Amniotic stem cell (primary cell): ENCODE measurements at regions not wholly inside any gene's neighbourhood (a gene's known extent, or its start where the extent isn't known, plus 50 kb on each side); places are given as distances from the start of the nearest gene placed in this dataset.
"Not testable (repeated sequence)": the region's sequence is repeated elsewhere in the genome, so short reads cannot be mapped to it uniquely, and the experiment has no call there.

Experiments
- DNase-seq: peaks from one replicate; lab custom pipeline; 2025; lab: John Stamatoyannopoulos, UW

DNA sequence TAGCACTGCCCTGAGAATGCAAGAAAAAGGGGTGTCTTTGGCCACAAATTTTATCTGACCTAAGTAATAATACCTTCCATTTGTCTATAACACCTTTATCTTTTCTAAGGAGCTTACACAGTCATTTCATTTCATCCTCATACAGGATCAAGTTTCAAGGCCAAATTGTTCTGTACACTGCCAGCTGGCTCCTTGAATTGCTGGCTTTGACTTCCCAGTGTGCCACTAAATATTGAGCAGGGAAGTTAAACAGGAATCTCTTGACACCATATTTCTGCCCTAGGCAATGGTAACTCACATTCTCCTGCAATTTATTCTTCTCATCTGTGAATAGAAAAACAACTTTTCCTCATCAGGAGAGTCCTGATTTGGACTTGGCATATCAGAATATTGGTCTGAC is 195.1 kb upstream of the LRP1B start:
- no peak for DNase-seq

DNA sequence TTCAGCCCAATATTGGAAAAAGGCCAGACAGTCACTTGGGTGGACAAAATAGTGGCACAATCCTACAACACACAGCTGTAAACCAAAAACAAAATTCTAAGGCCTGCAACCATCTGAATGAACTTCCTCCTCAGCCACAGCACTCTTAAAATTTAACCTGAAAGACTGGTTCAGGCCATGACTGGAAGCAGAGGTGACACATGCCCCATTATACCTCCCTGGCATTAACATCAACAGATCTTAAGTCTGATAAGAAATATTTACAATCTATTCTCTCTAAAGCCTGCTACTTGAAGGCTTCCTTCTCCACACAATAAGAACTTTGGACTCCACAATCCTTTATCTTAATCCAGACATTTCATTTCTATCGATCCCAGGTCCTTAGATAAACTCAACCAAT is 192.4 kb upstream of the LRP1B start:
- no peak for DNase-seq

DNA sequence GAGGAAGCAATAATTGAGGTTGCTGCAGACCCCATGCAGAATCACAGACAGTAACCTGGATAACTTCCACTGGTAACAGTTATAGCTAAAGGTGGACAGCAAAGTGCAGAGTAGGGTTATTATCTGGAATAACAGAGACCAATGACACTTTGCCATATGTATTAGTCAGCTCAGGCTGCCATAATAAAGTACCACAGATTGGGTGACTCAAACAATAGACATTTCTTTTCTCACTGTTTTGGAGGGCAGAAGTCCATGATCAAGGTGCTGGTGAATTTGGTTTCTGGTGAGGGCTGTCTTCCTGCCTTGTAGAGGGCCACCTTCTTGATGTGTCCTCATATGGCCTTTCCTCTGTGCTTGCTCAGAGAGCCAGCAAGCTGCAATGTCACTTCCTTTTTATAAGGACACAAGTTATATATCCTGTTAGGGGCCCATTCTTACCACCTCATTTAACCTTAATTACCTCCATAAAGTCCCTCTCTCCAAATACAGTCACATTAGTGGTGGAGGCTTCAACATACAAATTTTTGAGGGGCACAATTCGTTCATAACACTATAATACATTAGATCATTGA is 191.0 kb upstream of the LRP1B start:
- DNase-seq, result no peak

DNA sequence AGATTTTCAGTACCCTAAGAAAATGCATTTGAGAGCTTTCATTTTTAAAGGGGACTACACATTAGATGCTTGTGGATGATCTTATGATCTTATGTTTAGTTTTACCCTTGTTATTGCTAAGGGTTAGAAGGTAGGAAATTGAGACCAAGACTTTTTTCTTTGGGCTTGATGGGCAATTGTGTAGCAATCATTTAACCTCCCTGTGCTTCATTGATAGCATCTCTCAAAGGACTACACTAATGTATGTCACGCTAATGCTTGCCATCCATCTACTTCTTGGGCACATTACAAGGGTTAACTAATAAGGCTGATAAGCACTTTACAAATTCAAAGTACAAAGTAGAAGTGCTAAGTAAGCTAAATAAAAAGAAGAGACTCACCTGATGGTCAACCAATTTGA is 189.3 kb upstream of the LRP1B start:
- DNase-seq, result no peak

DNA sequence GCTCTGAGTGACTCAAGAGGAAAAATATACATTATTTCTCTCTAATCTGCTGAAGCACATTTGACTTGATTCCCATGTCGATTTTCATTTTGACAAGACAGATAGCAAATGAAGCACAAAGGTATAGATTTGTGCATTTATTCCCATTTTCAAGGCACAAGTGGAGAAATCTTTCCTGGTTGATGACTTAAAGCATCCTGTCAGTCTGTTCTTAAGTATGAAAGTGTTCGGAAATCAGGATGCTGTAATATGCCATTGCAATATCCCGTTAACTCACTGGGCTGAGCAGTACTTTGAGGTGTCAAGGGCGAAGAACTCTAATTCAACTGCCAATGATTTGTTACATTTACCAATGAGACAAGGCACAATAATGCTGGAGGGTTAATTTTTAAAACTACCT is 185.2 kb upstream of the LRP1B start:
- no peak for DNase-seq

DNA sequence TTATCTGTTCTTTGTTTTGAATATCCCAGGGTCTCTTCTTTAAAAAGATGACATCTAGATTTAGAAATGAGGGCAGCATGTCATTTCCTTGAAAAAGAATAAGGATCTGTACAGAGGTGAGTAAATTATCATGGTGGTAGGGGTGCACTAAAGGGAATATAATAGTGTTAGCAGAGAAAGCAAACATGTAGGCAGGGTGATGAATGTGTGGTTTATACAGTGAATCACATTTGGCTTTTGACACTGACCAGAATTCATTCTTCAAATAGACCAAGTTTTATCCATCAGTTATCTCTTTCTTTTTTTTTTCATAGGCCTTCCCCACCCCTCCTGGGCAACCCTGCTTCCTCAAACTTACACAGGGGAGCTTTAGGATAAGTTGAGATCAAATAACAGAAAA is 184.5 kb upstream of the LRP1B start:
- DNase-seq, result no peak

DNA sequence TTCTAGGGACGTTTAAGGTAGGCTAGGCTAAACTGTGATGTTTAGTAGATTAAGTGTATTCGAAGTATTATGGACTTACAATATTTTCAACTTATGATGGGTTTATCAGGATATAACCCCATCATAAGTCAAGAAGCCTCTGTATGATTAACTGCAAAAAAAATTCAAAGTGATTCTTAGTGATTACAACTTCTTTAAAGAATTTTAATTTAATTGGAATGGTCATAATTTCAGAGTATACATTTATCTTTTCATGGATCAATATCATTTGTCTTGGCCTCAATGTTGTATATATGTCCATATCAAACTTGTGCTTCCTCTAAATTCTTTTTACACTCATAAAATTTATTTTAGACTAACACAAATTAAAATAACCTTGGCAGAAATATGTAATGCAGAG is 183.3 kb upstream of the LRP1B start:
- no peak for DNase-seq

DNA sequence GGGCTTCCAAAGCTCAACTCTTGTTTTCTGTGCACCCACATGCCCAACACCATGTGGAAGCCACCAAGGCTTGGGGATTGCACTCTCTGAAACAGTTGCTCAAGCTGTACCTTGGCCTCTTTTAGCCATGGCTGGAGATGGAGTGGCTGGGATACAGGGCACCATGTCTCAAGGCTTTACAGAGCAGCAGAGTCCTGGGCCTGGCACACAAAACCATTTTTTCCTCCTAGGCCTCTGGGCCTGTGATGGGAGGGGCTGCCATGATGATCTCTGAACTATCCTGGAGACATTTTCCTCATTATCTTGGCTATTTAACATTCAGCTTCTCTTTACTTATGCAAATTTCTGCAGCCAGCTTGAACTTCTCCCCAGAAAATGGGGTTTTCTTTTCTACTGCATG is 179.7 kb upstream of the LRP1B start:
- DNase-seq, result no peak

DNA sequence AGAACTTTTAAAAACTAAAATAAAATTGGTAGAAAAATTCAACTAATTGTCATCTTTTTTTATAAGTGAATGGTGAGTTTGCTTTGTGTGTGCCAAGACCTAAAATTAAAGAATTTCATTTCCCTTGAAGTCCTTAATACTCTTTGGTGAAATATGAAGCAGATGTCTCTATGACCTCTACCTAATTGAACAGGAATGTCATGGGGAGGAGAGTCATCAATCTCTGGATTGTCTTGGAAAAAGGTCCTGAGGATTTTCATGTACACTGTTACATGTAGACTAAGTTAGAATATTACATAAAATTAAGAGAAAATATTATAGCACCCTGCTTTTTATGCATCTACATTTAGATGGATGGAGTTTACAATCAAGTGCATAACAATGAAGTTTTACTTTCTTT is 177.9 kb upstream of the LRP1B start:
- DNase-seq, result no peak

DNA sequence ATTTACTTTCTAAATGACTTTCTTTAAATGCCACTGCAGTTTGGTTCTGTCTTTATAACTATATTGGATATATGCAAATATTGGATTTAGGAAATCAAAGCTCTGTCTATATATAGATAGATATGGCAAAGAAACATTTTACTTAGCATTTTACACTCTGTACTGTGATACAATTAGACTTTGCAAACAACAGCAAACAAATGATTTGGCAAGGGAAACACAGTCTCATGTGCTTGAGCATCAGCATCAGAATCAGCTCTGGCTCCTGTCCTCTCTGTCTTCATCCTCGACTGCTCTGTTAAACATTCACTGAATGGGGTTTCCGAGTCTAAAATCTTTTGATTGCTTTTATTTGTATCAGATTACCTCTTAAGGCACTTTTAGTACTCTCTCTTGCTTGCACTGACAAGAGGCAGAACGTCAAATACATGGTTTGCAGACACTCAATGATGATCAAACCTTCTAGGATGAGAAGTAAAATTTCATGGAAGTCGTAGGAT is 176.8 kb upstream of the LRP1B start:
- DNase-seq, result no peak

DNA sequence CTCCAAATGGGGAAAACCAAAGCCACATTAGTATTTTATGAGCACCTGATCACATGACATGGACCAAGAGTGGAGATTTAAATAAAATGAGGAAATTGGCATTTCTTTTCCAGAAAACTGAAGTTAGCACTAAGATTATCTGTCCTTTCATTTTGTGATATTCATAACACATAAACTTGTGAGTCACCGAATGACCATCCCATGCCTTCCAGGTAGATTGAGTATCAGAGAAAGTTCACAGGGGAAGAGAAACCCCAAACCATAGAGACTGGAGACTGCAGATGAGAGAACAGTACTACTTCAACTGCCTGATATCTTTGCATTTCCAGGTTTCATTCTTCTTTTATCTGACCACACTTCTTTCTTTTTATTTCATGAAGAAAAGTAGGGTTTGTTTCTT is 176.3 kb upstream of the LRP1B start:
- no peak for DNase-seq

DNA sequence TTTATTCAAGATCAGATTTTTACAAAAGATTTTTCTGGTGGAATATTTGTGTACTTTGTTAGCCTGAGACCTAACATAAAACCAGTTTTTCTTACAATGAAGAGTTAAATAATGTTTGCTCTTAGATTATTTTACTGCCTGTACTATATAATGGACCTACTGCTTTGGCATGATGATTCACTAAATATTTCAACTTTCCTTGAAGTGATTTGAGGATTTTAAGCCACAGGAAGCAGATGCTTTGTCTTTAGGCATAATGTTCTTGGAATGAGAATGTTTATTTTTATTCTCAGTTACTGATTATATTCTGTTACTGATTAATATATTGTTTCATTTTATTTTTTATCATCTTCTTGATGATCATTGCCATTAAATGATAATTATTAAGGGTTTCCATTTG is 175.3 kb upstream of the LRP1B start:
- DNase-seq, result peak; percentile 9

DNA sequence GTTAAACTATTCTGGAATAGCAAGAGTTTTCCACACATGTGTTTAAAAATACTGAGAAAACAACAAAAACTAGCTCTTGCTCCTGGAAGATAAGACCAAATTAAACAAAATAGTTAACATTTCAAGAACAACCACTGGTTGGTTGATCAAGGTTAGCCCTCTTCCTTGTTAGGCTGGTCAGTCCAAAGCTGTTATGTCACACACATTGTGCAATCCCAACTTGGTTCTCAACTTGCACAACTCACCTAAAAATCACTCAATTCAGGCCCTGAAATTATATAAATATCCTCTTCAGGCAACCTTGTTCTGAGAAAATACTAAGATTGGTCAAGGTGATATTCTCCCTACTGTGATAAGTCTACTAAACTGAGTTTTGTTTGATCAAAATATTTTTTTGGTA is 169.7 kb upstream of the LRP1B start:
- DNase-seq, result no peak

DNA sequence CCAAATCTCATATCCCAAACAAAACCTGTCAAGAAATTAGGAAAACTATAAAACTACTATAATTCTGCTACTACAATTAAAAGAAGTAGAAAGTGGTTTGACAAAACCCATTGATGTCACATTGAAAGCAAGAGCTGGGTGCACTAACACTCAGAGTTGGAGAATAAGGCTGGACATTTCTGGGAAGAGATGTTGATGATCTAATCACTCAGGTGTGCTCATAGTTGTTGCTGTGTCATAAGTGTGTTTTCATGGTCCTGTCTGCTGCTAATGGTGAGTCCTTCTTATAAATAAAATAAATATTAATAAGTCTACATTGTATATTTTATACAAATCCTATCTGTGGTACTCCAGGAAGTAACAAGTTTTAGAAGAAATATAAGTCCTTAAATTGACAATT is 168.2 kb upstream of the LRP1B start:
- no peak for DNase-seq

DNA sequence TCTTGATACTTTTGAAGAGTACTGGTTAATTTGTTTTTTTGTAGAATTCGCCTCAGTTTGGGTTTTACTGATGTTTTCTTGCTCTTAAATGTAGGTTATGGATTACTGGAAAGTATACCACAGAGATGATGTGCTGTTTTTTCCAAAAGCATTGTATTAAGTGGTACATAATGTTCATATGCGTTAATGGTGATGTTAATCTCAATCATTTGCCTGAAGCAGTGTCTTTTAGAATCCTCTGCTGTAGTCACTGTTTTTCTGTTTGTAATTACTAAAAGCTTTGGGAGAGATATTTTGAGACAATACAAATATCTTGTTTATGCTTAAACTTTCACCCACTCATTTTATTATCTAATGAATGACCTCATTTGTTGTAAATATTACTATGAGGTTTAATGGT is 163.4 kb upstream of the LRP1B start:
- DNase-seq, result no peak

DNA sequence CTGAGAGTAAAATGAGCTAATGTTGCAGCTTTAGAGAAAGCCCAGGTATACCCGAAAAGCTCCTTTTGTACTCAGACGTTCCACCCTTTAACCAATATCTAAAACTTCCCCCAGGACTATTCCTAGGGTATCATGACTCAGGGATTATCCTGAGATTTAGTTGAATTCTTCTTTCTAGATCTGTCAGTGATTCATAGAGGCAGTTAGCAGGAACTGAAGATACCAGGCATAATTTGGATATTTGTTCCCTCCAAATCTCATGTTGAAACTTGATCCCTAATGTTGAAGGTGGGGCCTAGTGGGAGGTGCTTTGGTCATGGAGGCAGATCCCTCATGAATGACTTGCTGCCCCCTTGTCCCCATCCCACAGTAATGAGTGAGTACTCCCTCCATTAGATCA is 161.2 kb upstream of the LRP1B start:
- DNase-seq, result peak; percentile 67

DNA sequence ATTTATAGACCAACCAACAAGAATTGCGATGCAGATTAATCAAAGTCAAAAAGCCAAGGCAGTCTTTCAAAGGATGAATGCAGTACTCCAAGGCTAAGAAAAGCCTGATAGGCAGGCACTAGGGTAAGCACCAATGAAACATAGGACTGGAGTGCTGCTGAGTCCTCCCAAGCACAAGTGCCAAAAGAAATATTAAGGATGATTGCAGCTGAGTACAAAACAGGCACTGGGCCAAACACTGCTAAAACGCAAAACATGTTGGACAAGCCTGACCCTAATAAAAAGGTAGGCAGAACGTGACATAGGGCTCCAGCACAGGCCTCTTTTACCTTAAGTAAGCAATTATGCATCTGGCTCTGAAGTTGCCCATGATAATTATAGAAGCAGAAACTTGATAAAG is 160.1 kb upstream of the LRP1B start:
- no peak for DNase-seq

DNA sequence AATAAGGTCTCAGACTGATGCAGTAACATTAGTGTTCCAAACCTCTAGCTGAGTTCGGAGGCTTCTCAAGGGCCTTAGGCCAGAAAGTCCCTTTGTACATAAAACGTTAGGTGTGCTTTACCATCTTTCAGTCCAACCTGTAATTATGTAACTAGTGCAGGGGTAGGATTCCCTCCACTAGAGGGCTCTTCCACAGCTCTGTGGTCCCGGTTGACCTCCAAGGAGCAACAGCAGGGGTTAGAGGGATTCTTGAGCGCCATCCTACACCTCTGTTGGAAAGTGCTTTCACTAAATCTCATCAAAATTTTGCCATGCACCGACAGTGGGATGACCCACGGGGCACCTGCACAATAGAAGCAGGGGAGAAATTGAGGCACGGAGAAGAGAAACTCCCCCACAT is 155.8 kb upstream of the LRP1B start:
- DNase-seq, result no peak

DNA sequence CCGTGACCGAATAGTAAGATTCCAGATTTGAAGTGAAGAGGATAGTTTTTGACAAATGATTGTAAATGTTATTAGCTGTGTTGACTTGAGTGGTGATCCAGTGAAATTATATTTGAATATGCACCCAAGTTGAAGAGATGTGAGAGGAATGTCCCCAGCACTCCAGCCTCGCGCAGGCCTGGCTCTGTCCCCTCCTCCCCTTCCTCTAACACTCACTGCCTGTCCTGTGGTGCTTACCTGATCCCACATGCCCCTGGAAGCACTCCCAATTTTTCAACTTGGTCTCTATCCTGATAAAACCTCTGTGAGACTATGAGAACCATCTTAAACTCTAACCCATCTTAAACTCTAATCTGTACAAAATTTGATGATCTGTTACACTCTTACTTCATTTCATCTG is 154.7 kb upstream of the LRP1B start:
- DNase-seq, result no peak

DNA sequence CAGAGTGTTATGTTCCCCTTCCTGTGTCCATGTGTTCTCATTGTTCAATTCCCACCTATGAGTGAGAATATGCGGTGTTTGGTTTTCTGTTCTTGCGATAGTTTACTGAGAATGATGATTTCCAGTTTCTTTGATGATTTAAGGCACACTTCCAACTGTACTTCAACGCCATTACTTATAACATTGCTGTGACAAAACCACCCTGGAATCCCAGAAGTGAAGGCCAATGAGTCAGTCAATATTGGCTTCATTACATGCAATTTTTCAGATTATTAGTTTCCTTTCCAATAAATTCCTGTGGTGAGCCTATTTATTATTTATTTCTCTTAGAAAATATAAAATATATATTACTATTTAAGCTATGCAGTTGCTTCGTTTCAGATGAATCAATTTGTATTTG is 153.5 kb upstream of the LRP1B start:
- DNase-seq, result not testable (repeated sequence)

DNA sequence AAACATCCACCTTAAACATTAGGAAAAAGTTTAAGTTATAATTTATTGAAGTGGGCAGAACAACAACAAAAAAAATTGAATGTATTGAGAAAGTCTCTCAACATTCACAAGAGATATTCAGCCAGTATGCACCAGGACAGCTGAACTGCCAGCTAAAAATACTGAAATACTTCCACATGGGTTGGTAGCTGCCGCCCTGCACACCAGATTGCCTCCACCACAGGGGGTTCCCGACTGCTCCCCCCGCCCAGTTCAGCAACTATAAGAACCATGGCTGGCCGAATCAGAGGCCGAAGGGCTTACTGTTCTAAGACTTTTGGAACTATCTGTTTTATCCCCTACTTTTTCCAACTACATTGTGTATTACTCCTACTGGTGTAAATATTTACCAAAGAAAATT is 150.0 kb upstream of the LRP1B start:
- DNase-seq, result no peak

DNA sequence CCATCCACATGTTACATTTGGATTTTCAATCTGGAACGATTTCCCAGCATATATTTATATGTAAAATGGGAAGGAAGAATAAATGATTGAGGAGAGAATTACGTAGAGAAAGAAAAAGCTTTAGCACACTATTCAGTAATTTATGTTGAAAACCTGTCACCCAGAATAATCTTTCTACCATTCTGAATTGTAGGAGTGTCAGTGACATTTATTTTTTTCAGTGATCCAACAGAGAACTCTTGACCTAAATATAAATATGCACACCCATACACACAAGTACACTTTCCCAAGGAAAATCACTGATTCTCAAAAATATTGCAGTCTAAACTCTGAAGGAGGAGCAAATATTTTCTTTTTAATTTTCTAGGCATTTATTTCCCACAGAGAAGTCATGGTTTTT is 140.2 kb upstream of the LRP1B start:
- DNase-seq, result no peak

DNA sequence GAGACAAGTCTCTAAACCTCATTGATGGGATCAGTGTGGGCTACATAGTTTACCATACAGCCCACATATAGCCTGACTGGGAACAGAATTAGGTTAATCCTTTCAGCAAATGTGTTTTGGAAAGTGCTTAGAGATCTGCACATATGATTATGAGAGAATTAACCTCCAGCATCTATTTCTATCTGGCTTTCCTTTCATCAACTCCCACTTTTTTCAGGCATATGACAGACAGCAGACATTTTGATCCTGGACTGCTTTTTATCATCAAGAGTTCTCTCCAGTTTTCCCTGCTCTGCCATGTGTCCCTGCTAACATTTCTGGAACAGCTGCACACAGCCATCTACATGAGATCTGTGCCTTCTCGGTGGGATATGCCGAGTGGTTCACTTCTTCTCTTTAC is 139.5 kb upstream of the LRP1B start:
- DNase-seq, result no peak

DNA sequence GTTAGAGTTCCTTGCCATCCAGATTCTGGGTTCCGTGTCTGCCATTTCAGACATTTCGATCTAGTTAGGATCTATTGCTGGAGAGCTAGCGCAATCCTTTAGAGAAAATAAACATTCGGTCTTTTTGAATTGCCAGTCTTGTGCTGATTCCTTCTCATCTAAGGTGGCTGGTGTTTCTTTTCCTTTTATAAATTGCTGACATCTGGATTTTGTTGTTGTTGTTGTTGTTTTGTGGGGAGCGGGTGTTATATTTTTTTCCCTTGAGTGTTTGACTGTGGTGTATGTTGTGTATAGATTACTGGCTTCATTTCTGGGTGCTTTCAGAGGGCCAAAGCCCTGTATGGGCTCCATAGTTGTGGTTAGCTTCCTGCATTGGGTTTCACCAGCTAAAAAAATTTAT is 128.5 kb upstream of the LRP1B start:
- DNase-seq, result no peak

DNA sequence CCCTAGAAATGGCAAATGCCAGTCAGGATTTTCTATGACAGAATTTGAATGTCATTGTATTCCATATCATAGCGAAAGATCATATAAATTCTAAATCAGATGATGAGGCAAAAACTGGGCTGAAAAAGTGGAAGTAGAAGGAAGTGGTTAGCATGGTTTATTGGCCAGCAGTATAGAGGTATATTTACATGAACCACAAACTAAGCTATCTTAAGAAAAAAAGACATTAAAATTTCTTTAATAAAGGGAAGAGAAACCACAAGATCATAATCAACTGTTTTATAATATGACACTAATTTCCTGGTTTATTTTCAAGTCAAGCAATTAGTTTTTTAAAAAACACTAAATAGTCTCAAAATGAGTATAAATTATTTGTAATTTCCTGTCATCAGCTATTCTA is 123.2 kb upstream of the LRP1B start:
- no peak for DNase-seq
